HepG2 (cell line): ENCODE measurements at regions not wholly inside any gene's neighbourhood (a gene's known extent, or its start where the extent isn't known, plus 50 kb on each side); places are given as distances from the start of the nearest gene placed in this dataset.

ENCODE experiments used
- ATAD3A ChIP-seq: sonication (generic); formaldehyde crosslinking; IDR thresholded peaks from 2 replicates; pipeline ENCODE4 v1.4.0; 2020; ENCODE audit warnings: missing genetic modification reagents
- GFI1 ChIP-seq: sonication (generic); formaldehyde crosslinking; IDR thresholded peaks from 2 replicates; pipeline ENCODE4 v1.5.0; 2020; ENCODE audit warnings: missing genetic modification reagents, mild to moderate bottlenecking, borderline replicate concordance
- MXD4 ChIP-seq: IDR thresholded peaks from 2 replicates; pipeline ENCODE4 v1.6.1; 2016; ENCODE audit warnings: mild to moderate bottlenecking, missing biosample characterization, missing genetic modification reagents
- MYC ChIP-seq: sonication (generic); formaldehyde crosslinking; IDR thresholded peaks from 2 replicates; pipeline ENCODE4 v1.9.0; 2021; ENCODE audit warnings: missing genetic modification reagents, borderline replicate concordance
- NCOR1 ChIP-seq: fragments of 200-600 bp; sonication (generic); IDR thresholded peaks from 2 replicates; pipeline ENCODE4 v1.7.0; 2017; ENCODE audit warnings: antibody characterized with exemption, low read length, borderline replicate concordance
- NFRKB ChIP-seq: fragments of 450-650 bp; IDR thresholded peaks from 2 replicates; pipeline ENCODE4 v1.6.1; 2017
- SOX5 ChIP-seq: IDR thresholded peaks from 2 replicates; pipeline ENCODE4 v1.6.1; 2016; ENCODE audit warnings: borderline replicate concordance
- ZNF224 ChIP-seq: sonication (generic); formaldehyde crosslinking; IDR thresholded peaks from 2 replicates; pipeline ENCODE4 v1.5.0; 2020; ENCODE audit warnings: mild to moderate bottlenecking, missing genetic modification reagents
- ZNF556 ChIP-seq: sonication (generic); formaldehyde crosslinking; IDR thresholded peaks from 2 replicates; pipeline ENCODE4 v1.4.0; 2020; ENCODE audit warnings: mild to moderate bottlenecking, missing genetic modification reagents, borderline replicate concordance
- ZNF816 ChIP-seq: sonication (generic); formaldehyde crosslinking; IDR thresholded peaks from 2 replicates; pipeline ENCODE4 v1.8.0; 2022; ENCODE audit warnings: missing genetic modification reagents, mild to moderate bottlenecking, borderline replicate concordance
- TF ChIP-seq, protein P1 (sequence below), 2 experiments: IDR thresholded peaks; 2 replicates each; pipeline ENCODE4 v1.6.1; 2011 to 2012; ENCODE audit warnings: low read length in 2 of 2, borderline replicate concordance in 1 of 2, low read depth in 1 of 2, mild to moderate bottlenecking in 1 of 2, moderate library complexity in 1 of 2
- TF ChIP-seq, protein P2 (sequence below): sonication (generic); formaldehyde crosslinking; IDR thresholded peaks from 2 replicates; pipeline ENCODE4 v1.5.1; 2020; ENCODE audit warnings: mild to moderate bottlenecking, missing genetic modification reagents, moderate library complexity
- TF ChIP-seq, protein P3 (sequence below): sonication (generic); formaldehyde crosslinking; IDR thresholded peaks from 2 replicates; pipeline ENCODE4 v1.5.0; 2020; ENCODE audit warnings: mild to moderate bottlenecking, low read depth, missing genetic modification reagents, borderline replicate concordance
- TF ChIP-seq, protein P4 (sequence below): IDR thresholded peaks from 2 replicates; pipeline ENCODE4 v1.6.1; 2012; ENCODE audit warnings: inconsistent platforms
- TF ChIP-seq, protein P5 (sequence below): sonication (generic); formaldehyde crosslinking; IDR thresholded peaks from 2 replicates; pipeline ENCODE4 v1.4.0; 2020; ENCODE audit warnings: missing genetic modification reagents

DNA sequence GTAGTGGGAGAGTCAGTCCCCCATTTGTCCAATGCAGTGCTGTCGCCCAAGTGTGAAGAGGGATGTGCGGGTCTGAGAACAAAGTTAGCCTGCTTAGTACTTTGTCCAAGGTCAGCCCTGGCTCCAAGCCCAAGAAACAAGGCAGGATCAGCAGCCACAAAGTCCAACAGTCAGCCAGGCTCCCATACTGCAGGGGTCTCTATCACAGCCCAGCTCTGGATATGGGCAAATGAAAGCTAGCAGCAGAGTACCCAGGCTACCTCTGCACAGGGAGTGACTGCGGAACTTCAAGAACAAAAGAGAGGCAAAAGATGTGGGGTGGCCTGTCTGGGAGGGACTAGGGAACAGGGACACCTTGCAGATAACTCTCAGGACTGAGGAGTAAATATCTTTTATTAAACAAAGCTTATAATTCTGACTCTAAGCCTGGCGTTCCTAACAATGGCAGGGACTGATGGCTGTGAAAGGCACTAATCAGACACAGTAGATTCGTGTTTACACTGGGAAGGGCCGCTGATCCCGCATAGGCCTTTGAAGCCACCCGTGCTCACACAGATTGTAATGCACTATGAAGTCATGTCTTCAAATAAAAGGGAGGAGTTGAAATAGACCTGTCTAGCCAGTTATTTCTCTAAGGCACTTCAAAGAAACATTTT is 91.0 kb upstream of the EEA1 start (continued):
- TF ChIP-seq, protein P1, sequence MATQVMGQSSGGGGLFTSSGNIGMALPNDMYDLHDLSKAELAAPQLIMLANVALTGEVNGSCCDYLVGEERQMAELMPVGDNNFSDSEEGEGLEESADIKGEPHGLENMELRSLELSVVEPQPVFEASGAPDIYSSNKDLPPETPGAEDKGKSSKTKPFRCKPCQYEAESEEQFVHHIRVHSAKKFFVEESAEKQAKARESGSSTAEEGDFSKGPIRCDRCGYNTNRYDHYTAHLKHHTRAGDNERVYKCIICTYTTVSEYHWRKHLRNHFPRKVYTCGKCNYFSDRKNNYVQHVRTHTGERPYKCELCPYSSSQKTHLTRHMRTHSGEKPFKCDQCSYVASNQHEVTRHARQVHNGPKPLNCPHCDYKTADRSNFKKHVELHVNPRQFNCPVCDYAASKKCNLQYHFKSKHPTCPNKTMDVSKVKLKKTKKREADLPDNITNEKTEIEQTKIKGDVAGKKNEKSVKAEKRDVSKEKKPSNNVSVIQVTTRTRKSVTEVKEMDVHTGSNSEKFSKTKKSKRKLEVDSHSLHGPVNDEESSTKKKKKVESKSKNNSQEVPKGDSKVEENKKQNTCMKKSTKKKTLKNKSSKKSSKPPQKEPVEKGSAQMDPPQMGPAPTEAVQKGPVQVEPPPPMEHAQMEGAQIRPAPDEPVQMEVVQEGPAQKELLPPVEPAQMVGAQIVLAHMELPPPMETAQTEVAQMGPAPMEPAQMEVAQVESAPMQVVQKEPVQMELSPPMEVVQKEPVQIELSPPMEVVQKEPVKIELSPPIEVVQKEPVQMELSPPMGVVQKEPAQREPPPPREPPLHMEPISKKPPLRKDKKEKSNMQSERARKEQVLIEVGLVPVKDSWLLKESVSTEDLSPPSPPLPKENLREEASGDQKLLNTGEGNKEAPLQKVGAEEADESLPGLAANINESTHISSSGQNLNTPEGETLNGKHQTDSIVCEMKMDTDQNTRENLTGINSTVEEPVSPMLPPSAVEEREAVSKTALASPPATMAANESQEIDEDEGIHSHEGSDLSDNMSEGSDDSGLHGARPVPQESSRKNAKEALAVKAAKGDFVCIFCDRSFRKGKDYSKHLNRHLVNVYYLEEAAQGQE (IDR thresholded peaks at IDR 0.05; ENCODE audit: borderline replicate concordance in 1 of 2, low read depth in 1 of 2, low read length in 2 of 2) = 0 out of 4 replicates have a peak, but pooled peaks of 1 of the 2 experiments have one; percentile 45
- TF ChIP-seq ZNF816 (CRISPR knock-in tag) (no peak), SOX5 (peak; percentile 89), NFRKB (no peak), ATAD3A (CRISPR knock-in tag) (no peak), NCOR1 (peak; percentile 92), GFI1 (CRISPR knock-in tag) (peak; percentile 91), MYC (no peak), ZNF556 (CRISPR knock-in tag) (peak; percentile 37; the same call in 1 of the 2 replicates), MXD4 (CRISPR knock-in tag) (no peak), ZNF224 (CRISPR knock-in tag) (no peak)
- TF ChIP-seq, protein P2, sequence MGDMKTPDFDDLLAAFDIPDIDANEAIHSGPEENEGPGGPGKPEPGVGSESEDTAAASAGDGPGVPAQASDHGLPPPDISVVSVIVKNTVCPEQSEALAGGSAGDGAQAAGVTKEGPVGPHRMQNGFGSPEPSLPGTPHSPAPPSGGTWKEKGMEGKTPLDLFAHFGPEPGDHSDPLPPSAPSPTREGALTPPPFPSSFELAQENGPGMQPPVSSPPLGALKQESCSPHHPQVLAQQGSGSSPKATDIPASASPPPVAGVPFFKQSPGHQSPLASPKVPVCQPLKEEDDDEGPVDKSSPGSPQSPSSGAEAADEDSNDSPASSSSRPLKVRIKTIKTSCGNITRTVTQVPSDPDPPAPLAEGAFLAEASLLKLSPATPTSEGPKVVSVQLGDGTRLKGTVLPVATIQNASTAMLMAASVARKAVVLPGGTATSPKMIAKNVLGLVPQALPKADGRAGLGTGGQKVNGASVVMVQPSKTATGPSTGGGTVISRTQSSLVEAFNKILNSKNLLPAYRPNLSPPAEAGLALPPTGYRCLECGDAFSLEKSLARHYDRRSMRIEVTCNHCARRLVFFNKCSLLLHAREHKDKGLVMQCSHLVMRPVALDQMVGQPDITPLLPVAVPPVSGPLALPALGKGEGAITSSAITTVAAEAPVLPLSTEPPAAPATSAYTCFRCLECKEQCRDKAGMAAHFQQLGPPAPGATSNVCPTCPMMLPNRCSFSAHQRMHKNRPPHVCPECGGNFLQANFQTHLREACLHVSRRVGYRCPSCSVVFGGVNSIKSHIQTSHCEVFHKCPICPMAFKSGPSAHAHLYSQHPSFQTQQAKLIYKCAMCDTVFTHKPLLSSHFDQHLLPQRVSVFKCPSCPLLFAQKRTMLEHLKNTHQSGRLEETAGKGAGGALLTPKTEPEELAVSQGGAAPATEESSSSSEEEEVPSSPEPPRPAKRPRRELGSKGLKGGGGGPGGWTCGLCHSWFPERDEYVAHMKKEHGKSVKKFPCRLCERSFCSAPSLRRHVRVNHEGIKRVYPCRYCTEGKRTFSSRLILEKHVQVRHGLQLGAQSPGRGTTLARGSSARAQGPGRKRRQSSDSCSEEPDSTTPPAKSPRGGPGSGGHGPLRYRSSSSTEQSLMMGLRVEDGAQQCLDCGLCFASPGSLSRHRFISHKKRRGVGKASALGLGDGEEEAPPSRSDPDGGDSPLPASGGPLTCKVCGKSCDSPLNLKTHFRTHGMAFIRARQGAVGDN (CRISPR knock-in tag) = peak; percentile 55
- TF ChIP-seq, protein P3, sequence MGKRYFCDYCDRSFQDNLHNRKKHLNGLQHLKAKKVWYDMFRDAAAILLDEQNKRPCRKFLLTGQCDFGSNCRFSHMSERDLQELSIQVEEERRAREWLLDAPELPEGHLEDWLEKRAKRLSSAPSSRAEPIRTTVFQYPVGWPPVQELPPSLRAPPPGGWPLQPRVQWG (CRISPR knock-in tag) = no peak
- TF ChIP-seq, protein P4, sequence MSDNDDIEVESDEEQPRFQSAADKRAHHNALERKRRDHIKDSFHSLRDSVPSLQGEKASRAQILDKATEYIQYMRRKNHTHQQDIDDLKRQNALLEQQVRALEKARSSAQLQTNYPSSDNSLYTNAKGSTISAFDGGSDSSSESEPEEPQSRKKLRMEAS = peak; percentile 71
- TF ChIP-seq, protein P5, sequence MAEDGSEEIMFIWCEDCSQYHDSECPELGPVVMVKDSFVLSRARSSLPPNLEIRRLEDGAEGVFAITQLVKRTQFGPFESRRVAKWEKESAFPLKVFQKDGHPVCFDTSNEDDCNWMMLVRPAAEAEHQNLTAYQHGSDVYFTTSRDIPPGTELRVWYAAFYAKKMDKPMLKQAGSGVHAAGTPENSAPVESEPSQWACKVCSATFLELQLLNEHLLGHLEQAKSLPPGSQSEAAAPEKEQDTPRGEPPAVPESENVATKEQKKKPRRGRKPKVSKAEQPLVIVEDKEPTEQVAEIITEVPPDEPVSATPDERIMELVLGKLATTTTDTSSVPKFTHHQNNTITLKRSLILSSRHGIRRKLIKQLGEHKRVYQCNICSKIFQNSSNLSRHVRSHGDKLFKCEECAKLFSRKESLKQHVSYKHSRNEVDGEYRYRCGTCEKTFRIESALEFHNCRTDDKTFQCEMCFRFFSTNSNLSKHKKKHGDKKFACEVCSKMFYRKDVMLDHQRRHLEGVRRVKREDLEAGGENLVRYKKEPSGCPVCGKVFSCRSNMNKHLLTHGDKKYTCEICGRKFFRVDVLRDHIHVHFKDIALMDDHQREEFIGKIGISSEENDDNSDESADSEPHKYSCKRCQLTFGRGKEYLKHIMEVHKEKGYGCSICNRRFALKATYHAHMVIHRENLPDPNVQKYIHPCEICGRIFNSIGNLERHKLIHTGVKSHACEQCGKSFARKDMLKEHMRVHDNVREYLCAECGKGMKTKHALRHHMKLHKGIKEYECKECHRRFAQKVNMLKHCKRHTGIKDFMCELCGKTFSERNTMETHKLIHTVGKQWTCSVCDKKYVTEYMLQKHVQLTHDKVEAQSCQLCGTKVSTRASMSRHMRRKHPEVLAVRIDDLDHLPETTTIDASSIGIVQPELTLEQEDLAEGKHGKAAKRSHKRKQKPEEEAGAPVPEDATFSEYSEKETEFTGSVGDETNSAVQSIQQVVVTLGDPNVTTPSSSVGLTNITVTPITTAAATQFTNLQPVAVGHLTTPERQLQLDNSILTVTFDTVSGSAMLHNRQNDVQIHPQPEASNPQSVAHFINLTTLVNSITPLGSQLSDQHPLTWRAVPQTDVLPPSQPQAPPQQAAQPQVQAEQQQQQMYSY (CRISPR knock-in tag) = peak; percentile 92
